Stomach (tissue), 4 donors: ENCODE measurements at regions not wholly inside any gene's neighbourhood (a gene's known extent, or its start where the extent isn't known, plus 50 kb on each side); places are given as distances from the start of the nearest gene placed in this dataset.

Source experiments
- POLR2AphosphoS5 ChIP-seq, 3 donors: sonication (generic); formaldehyde crosslinking; IDR thresholded peaks; one replicate each; pipeline ENCODE4 v1.6.1; 2016; ENCODE audit warnings: antibody characterized with exemption in 3 of 3
- TF ChIP-seq, protein P1 (sequence below), 7 experiments: fragments of 450-650 bp in 4 of 7; fragments of 200-600 bp in 3 of 7; sonication (generic) in 3 of 7; IDR thresholded peaks; one replicate each; pipeline ENCODE4 v1.5.1; 2016 to 2019; ENCODE audit warnings: antibody characterized with exemption in 7 of 7, control low read depth in 2 of 7, mild to moderate bottlenecking in 1 of 7

DNA sequence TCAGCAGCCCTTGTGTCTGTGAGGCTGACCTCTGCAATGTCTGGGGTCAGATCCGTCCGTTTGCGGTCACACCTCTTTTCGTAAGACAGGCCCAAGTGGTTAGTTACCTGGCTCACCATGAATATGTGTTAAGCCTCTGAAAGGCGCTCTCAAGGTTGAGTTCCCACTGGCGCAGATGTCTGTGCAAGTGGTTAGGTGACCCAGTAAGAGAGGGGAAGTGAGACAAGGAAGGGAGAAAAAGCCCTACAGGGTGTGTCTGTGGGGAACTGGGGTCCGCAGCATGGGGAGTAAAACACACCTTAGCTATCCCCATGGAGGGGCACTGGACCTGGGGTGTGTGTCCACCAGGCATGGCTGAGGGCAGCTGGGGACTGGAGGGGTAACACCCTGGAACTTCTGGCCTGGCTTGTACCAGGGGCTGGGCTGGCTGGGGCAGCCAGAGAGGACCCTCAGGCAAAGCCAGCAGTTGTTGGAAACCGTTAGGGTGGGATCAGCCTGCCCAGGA is 391.6 kb upstream of the PROK2 start:
- TF ChIP-seq, protein P1, sequence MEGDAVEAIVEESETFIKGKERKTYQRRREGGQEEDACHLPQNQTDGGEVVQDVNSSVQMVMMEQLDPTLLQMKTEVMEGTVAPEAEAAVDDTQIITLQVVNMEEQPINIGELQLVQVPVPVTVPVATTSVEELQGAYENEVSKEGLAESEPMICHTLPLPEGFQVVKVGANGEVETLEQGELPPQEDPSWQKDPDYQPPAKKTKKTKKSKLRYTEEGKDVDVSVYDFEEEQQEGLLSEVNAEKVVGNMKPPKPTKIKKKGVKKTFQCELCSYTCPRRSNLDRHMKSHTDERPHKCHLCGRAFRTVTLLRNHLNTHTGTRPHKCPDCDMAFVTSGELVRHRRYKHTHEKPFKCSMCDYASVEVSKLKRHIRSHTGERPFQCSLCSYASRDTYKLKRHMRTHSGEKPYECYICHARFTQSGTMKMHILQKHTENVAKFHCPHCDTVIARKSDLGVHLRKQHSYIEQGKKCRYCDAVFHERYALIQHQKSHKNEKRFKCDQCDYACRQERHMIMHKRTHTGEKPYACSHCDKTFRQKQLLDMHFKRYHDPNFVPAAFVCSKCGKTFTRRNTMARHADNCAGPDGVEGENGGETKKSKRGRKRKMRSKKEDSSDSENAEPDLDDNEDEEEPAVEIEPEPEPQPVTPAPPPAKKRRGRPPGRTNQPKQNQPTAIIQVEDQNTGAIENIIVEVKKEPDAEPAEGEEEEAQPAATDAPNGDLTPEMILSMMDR (IDR thresholded peaks at IDR 0.05) = no peak
- TF ChIP-seq POLR2AphosphoS5 (IDR thresholded peaks at IDR 0.05) = no peak
